ENCODE measurements at regions not wholly inside any gene's neighbourhood (a gene's known extent, or its start where the extent isn't known, plus 50 kb on each side); places are given as distances from the start of the nearest gene placed in this dataset.

- Histone ChIP-seq H3K9me3 (ENCODE audit: insufficient read depth, low read length) (no peaks in the 10 kb centered on the region), H3K36me3 (ENCODE audit: low read length) (no peaks in the 10 kb centered on the region), H3F3A (ENCODE audit: insufficient read depth) (no peaks in the 10 kb centered on the region), H3K79me2 (ENCODE audit: insufficient read depth, low read length) (no peaks in the 10 kb centered on the region), H3K4me2 (ENCODE audit: low read depth, low read length, poor library complexity, severe bottlenecking) (no peak overlapping the region), H3K9ac (ENCODE audit: low read length) (no peak overlapping the region), H3K4me3 (ENCODE audit: insufficient read depth, low read length, poor library complexity, severe bottlenecking) (no peak overlapping the region), H3K27me3 (ENCODE audit: low read length) (no peaks in the 10 kb centered on the region), H2AFZ (ENCODE audit: low read depth, low read length, severe bottlenecking) (no peak overlapping the region), H3K9me2 (replicated peaks; ENCODE audit: insufficient read depth, low read length) (no peaks in the 10 kb centered on the region), H3K27ac (ENCODE audit: low read depth, low read length) (no peak overlapping the region), H4K20me1 (ENCODE audit: low read depth, low read length) (no peaks in the 10 kb centered on the region)
- TF ChIP-seq, protein P1, sequence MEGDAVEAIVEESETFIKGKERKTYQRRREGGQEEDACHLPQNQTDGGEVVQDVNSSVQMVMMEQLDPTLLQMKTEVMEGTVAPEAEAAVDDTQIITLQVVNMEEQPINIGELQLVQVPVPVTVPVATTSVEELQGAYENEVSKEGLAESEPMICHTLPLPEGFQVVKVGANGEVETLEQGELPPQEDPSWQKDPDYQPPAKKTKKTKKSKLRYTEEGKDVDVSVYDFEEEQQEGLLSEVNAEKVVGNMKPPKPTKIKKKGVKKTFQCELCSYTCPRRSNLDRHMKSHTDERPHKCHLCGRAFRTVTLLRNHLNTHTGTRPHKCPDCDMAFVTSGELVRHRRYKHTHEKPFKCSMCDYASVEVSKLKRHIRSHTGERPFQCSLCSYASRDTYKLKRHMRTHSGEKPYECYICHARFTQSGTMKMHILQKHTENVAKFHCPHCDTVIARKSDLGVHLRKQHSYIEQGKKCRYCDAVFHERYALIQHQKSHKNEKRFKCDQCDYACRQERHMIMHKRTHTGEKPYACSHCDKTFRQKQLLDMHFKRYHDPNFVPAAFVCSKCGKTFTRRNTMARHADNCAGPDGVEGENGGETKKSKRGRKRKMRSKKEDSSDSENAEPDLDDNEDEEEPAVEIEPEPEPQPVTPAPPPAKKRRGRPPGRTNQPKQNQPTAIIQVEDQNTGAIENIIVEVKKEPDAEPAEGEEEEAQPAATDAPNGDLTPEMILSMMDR (IDR thresholded peaks at IDR 0.05; ENCODE audit: insufficient read depth, low read length, poor library complexity, severe bottlenecking), result no peak
- TF ChIP-seq EZH2phosphoT487 (conservative IDR thresholded peaks at IDR 0.05; ENCODE audit: low read length), result no peak
Observed at GRCh38 chr12:93127107-93127560, 198.0 kb upstream of the EEA1 start.

GRCh38 chr12:93127582-93128331 lies 198.7 kb upstream of the EEA1 start:
- no peak overlapping the region for H3K4me3 ChIP-seq (ENCODE audit: insufficient read depth, low read length, poor library complexity, severe bottlenecking)
- TF ChIP-seq, protein P1 (IDR thresholded peaks at IDR 0.05; ENCODE audit: insufficient read depth, low read length, poor library complexity, severe bottlenecking), result no peak
- no peak for TF ChIP-seq EZH2phosphoT487 (conservative IDR thresholded peaks at IDR 0.05; ENCODE audit: low read length)
- no peak overlapping the region for H3K27ac ChIP-seq (ENCODE audit: low read depth, low read length)
- H3K27me3 ChIP-seq (ENCODE audit: low read length), result no peaks in the 10 kb centered on the region
- no peak overlapping the region for H3K9ac ChIP-seq (ENCODE audit: low read length)
- no peaks in the 10 kb centered on the region for H3K9me3 ChIP-seq (ENCODE audit: insufficient read depth, low read length)
- H3K36me3 ChIP-seq (ENCODE audit: low read length), result no peaks in the 10 kb centered on the region
- H3K9me2 ChIP-seq (replicated peaks; ENCODE audit: insufficient read depth, low read length), result no peaks in the 10 kb centered on the region
- H3F3A ChIP-seq (ENCODE audit: insufficient read depth), result no peaks in the 10 kb centered on the region
- no peak overlapping the region for H2AFZ ChIP-seq (ENCODE audit: low read depth, low read length, severe bottlenecking)
- no peaks in the 10 kb centered on the region for H4K20me1 ChIP-seq (ENCODE audit: low read depth, low read length)
- H3K79me2 ChIP-seq (ENCODE audit: insufficient read depth, low read length), result no peaks in the 10 kb centered on the region
- no peak overlapping the region for H3K4me2 ChIP-seq (ENCODE audit: low read depth, low read length, poor library complexity, severe bottlenecking)

GRCh38 chr12:93128332-93128707 lies 199.2 kb upstream of the EEA1 start:
- Histone ChIP-seq H3K27me3 (ENCODE audit: low read length) (no peaks in the 10 kb centered on the region), H3K36me3 (ENCODE audit: low read length) (no peaks in the 10 kb centered on the region), H2AFZ (ENCODE audit: low read depth, low read length, severe bottlenecking) (no peak overlapping the region), H3F3A (ENCODE audit: insufficient read depth) (no peaks in the 10 kb centered on the region), H3K9ac (ENCODE audit: low read length) (no peak overlapping the region), H3K4me2 (ENCODE audit: low read depth, low read length, poor library complexity, severe bottlenecking) (no peak overlapping the region), H3K27ac (ENCODE audit: low read depth, low read length) (no peak overlapping the region), H3K9me2 (replicated peaks; ENCODE audit: insufficient read depth, low read length) (no peaks in the 10 kb centered on the region), H3K4me3 (ENCODE audit: insufficient read depth, low read length, poor library complexity, severe bottlenecking) (no peak overlapping the region), H4K20me1 (ENCODE audit: low read depth, low read length) (no peaks in the 10 kb centered on the region), H3K9me3 (ENCODE audit: insufficient read depth, low read length) (no peaks in the 10 kb centered on the region), H3K79me2 (ENCODE audit: insufficient read depth, low read length) (no peaks in the 10 kb centered on the region)
- no peak for TF ChIP-seq EZH2phosphoT487 (conservative IDR thresholded peaks at IDR 0.05; ENCODE audit: low read length)
- TF ChIP-seq, protein P1 (IDR thresholded peaks at IDR 0.05; ENCODE audit: insufficient read depth, low read length, poor library complexity, severe bottlenecking), result no peak

Measured in SU-DHL-6 (cell line).